CD4-positive, alpha-beta T cell treated with Interleukin-2 at 100 ng/mL for 4 hours (primary cell): ENCODE measurements at regions not wholly inside any gene's neighbourhood (a gene's known extent, or its start where the extent isn't known, plus 50 kb on each side); places are given as distances from the start of the nearest gene placed in this dataset.

ENCODE experiments used
- DNase-seq: peaks from one replicate; pipeline ENCODE4 v3.0.0-alpha.2; 2020; ENCODE audit warnings: low spot score

DNA sequence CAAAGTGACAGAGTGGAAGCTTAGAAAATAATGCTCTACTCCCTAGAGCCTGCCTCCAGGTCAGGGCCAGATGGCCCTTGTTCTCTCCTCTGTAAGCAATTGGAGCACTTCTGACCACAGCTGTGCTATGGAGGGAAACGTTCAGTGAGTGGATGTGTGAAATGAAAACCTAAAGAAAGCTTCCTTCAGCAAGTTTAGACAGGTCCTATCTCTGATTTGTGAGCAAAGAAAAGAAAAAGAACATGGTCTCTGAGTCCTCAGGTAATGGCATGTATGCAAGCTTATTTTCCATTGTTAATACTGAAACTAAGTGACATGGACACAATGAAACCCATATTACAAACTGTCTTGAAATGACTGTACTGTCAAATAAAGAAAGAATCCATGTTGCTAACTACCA is 1486.8 kb downstream of the EFNB2 start:
- DNase-seq = no peak

- DNase-seq = no peak
These were observed 1487.7 kb downstream of the EFNB2 start for GRCh38 chr13:105047676-105048295.

DNA sequence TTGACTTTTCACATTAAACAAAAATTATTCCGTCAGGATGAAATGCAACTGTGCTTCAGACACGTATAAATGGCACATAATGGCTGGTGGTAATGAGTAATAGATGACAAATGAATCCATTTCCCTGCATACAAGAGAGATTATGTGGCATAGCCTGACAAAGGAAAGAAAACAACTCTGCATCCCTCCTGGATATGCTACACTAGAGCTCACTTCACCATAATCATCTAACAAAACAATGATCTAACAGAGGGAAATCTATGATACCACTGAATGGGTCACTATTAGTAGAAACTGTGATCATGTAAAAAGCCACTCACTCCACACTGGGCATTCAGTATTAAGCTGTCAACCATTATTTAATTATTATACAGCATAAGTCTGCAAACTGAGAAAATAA is 1498.4 kb downstream of the EFNB2 start:
- no peak for DNase-seq

DNA sequence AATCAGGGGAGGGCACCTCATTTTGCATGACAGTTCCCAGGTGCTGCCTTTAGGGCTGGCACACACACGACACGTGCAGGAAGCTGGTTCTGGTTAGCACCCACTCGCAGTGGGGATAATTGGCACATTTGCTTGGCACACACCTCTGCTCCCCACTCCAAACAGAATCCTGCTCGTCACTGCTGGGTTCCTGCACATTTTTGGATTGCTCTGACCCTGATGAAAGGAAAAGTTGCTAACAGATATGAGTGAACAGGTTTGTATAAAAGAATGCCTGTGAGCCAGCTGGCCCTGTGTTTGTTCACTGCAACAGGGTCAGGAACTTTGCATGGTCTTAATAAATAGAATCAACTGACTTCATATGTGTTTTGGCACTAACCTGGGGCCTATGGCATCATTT is 1500.4 kb downstream of the EFNB2 start:
- DNase-seq = no peak

GRCh38 chr13:105033999-105034398 is 1501.5 kb downstream of the EFNB2 start:
- DNase-seq = no peak

GRCh38 chr13:105031306-105031705 is 1504.2 kb downstream of the EFNB2 start:
- DNase-seq = no peak

GRCh38 chr13:105030851-105031250 is 1504.6 kb downstream of the EFNB2 start:
- DNase-seq = no peak

DNA sequence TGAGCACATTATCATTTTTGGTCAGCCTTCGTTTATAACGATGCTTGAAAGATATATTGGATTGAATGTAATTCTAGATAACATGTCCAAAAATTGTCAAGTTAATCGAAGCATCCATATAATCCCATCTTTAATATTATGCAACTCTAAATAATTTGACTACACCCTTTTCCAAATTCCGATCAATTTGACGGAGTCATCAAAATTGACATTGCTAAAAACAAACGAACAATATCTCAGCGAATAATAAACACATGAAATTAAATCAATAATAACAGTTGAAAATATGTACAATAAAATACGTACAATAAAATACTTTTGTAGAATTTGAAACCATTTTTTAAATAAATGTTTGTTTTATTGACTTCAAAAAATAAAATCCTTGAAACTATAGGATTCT is 1516.4 kb downstream of the EFNB2 start:
- no peak for DNase-seq

DNA sequence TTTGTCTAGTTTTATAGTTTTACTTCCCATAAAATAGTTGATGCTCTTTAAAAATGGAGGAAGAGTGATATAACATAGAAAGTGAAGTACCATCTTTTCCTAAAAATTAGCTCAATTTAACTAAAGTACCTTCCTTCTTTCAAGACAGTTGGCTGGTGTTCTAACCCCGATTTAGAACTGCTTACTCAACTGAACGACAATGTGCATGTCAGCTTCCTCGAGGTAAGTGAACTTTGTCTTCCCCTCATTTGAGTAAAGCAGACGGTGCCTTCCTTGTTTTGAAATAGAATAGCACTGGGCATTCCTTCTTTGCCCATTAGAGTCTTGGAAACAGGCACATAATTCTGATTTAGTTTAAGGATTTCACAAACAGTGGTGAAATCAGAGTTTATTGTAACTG is 1519.2 kb downstream of the EFNB2 start:
- DNase-seq = no peak

GRCh38 chr13:105008604-105009003 is 1526.9 kb downstream of the EFNB2 start:
- no peak for DNase-seq

- DNase-seq = no peak
These were observed 1528.2 kb downstream of the EFNB2 start for GRCh38 chr13:105007166-105007808.

DNA sequence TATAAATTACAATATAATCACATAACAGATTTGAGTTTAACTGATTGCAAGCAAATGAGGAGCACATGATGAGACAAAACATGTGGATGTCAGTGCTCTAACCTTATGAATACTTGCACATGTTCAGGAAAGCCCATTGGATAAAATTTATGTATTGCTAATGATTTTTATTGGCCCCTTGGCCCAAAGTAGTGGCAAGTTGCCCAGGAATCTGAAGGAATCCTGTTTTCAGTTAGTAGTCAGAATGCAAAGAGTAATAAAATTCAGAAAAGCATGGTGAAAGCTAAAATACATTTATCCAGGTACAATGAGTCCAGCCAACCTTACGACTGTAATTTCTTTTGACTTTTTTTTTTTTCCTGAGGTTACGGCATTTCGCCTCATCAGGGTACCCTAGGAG is 1539.4 kb downstream of the EFNB2 start:
- no peak for DNase-seq

DNA sequence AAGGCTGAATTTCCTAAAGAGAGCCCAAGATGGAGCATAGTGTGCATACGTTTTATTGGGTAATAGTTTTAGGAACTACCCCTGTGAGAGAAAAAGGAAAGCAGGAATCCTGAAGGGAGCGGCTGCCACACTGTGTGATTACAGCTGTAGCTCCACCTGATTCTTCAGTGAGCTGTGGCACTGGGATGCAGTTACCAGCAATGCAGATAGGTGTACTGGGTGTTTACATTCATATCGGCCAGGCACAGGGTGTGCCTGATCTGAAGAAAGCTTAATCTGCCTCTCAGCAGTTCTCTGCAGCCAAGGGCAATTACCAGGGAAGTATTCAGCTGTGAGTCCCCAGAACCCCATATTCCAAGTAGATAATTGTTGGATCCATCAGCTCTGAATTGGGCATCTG is 1541.8 kb downstream of the EFNB2 start:
- DNase-seq = no peak

- DNase-seq = no peak
These were observed 1547.8 kb downstream of the EFNB2 start for GRCh38 chr13:104987621-104988020.

DNA sequence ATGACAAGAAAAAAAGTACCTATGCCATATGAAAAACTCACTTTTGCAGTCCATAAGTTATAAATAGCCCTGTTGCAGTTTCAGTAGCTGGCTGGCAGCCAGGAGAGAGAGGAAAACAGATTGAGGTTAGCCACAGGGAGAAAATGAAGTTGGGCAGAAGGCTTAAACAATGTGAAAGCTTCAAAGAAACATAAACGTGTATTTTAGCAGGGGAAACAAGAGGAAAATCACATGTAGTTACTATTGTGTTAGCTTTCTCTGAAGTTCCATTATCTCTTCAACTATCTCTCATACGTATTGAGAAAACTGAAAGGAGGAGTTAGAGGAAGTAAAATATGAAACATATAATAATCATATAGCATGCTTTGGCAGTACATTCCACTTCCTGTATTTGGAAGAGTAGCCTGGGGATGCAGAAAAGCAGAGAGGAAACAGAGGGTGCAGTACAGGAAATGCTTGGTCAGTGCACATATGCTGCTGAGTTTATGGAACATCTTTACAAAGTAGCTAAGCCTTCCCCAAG is 1551.1 kb downstream of the EFNB2 start:
- peak; percentile 5 for DNase-seq

DNA sequence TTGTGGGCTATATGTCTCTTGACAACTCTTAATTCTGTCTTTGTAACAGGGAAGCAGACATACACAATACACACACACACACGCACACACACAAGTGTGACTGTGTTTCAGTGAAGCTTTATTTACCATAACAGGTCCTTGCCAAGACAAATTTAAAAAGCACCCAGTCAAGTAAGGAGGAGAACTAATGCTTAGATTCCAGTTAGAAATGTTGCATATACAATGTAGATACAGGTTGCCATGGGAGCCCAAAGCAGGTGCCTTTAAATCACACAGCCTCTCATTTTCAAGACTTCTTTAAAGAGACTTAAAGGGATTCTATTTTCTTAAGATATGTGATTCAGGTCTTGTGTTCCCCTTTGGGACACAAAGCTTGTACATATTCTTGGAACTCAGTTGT is 1551.9 kb downstream of the EFNB2 start:
- DNase-seq = no peak

DNA sequence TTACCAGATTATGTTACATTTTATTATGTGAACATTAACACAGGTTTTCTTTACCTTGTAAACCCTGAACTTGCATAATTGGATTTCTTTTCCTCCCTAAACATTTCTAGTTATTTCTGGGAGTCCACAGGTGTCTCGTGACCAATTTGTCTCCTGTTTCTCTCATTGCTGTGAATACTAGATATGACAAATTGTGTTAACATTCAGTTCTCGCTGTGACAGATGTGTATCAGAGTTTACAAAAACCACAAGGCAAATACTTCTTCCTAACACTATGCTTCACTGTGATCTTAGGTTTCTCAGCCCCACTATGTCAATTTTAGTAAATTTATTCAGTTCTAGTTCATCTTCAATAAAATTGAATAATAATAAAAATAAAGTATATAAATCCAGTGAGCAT is 1554.9 kb downstream of the EFNB2 start:
- no peak for DNase-seq

GRCh38 chr13:104979281-104980030 is 1556.0 kb downstream of the EFNB2 start:
- DNase-seq = no peak

- no peak for DNase-seq
These were observed 1558.5 kb downstream of the EFNB2 start for GRCh38 chr13:104976986-104977385.

- DNase-seq = no peak
These were observed 1560.2 kb downstream of the EFNB2 start for GRCh38 chr13:104975272-104975671.

DNA sequence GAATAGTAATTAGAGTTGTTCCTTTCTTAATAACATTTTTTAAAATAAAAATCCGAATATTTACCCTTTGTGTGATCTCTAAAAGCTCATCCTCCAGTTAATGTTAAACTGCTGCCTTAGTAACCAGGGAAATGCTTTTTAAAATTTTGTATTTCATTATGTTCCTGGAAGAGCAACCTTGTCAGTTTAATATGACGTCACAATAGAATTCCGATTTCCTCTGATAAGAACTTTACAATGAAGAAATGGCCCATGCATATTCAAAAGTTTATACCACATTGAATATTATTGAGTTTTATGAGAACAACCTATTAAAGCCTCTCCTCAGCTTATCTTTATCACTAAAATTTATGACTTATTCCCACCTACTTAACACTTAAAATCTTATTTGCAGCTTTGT is 1566.6 kb downstream of the EFNB2 start:
- DNase-seq = no peak

- DNase-seq = no peak
These were observed 1567.4 kb downstream of the EFNB2 start for GRCh38 chr13:104967836-104968630.
